HG03520 (cell line): ENCODE measurements at regions not wholly inside any gene's neighbourhood (a gene's known extent, or its start where the extent isn't known, plus 50 kb on each side); places are given as distances from the start of the nearest gene placed in this dataset.
"Not testable (repeated sequence)": the region's sequence is repeated elsewhere in the genome, so short reads cannot be mapped to it uniquely, and the experiment has no call there.

Experiments used
- ATAC-seq: cut with Tn5 transposase; IDR thresholded peaks from one replicate; pipeline ENCODE4 v1.9.1; 2021; ENCODE audit warnings: mild to moderate bottlenecking, moderate library complexity; ENCODE audit not compliant: unreplicated experiment

DNA sequence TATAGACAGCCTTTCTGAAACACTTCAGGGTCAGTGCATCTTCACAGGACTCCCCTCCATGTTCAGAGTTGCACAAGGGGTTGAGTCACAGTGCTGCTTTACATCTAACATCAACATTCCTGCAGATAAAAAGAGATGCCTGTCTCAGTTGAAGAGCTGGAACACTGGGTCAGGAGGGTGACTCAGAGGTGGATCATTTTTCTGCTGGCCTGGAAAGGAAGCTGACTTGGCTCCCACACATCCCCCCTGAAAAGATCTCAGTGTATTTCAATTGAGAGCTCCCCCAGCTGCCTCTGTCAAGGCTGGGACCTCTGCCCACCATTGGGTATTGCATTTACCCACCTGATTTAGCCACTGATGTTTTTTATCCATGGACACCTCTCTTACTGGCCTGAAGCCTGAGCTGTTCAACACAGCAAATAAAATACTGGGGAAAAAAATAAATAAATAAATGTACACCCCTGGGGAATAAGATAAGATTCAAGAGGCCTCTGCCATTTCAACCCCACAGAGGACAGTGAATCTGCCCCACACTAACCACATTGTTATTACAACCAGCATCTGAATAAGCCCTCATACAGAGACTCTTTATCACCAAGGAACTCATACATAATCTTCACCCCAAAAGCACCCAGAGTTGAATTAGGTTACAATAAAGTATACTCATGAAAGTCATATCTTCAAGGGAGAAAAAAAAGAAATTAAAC, 716.4 kb downstream of the SEMA5A start:
- no peak for ATAC-seq

DNA sequence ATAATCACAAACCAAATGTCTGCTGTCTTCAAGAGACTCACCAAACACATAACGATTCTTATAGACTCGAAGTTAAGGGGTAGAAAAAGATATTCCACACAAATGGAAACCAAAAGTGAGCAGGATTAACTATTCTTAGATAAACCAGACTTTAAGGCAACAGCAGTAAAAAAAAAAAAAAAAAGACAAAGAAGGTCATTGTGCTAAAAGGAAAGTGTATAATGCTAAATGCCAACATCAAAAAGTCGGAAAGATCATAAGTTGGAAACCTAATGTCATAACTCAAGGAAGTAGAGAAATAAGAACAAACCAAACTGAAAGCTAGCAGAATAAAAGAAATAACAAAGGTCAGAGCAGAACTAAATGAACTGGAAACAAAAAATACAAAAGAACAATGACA, 714.6 kb downstream of the SEMA5A start:
- ATAC-seq = no peak

- no peak for ATAC-seq
Measured at GRCh38 chr5:8831854-8832253, 714.0 kb downstream of the SEMA5A start.

DNA sequence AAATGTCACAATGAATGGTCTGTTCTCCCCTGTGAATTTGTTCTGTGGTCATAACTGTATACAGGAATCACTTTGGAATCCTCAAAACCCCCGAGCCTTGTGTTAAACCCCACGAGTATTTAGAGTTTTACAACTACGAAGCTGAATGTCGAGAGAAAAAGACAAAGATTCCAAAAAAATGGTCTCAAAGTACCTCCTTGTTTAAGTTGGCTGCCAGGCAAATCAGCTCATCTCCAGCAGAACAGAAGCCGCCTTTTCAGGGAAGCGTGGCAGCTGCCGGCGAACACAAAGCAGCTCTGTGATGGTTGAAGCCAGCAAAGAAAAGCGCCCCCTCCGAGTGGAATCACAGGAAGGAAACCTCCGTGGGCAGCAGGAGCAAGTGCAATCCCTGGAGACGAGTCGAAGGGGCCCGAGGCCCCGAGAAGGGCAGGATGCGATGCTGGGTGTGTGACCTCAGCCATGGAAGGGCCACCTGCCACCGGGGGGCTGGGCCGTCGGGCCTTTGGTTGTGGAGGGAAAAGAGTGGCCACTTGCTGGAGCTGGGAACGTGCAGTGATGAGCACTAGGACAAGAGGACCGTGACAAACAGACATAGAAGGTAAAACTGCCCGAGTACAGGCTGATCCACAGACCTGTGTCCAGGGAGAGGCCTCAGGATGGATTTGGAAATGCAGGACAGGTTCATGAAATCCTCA, 706.4 kb downstream of the SEMA5A start:
- ATAC-seq = no peak

- ATAC-seq = no peak
Measured at GRCh38 chr5:8840237-8840636, 705.6 kb downstream of the SEMA5A start.

- not testable (repeated sequence) for ATAC-seq
Measured at GRCh38 chr5:8840746-8841145, 705.1 kb downstream of the SEMA5A start.

DNA sequence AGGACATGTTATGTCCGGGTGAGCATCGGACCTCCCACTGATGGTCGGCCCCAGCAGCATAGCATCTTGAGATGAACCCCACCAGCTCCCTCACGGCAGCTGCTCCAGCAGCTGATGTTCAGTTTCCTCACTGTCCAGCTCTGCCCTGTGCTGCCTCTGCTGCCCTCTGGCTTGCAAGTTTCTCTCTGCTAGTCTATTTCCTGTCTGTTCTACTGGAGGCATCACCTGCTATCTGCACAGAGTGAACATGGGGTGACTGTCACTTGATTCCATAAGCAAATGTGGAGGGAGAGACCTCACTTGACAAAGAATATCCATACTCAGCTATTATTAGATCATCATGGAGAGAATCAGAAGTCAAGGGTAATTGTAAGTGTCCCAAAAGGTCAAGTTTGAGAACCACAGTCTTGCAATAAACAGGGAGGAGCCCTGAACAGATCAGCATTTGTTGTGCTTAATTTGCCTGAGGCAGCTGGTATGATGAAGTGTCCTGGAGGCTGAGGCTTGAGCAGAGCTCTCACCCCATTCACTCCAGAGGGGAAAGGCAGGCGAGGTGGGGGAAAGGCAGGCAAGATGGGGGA, 702.8 kb downstream of the SEMA5A start:
- ATAC-seq = no peak

DNA sequence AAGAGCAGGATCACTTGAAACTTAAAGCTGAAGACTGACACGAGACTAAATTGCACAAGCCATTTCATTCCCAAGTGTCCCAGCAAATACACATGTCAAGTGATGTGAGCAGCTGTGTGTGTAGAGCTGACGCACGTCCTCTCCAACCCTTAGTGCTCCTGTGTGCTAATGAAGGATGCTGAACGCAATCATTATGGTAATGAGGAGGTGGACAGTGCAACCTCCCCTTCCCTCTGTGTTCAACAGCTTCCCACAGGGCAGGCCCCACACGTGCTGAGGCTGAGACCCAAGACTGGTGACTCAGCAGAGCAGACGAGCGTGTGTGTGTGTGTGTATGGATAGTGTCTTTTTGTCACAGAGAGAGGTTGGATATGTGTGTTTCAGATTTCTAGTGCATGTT, 702.1 kb downstream of the SEMA5A start:
- no peak for ATAC-seq

GRCh38 chr5:8844206-8844605, 701.7 kb downstream of the SEMA5A start:
- no peak for ATAC-seq

DNA sequence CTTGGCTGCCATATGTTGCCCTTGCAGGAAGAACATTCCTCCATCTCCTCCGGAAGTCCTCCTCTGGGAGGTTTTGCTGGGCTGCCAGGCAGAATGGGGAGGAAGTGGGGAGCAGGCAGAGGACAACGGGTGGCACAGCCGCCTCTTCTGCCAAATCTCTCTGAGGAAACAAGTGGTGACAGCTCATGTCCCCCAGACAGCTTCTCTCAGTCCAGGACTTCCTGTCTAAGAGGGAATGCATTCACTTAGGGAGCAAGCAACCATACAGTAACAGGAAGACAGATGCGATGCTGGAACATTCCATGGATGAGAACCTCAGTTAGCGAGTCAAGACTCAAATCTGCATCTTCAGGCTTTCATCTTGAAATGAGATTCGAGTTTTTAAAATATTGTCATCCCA, 701.0 kb downstream of the SEMA5A start:
- ATAC-seq = no peak

- ATAC-seq = no peak
Measured at GRCh38 chr5:8845296-8845695, 700.6 kb downstream of the SEMA5A start.

DNA sequence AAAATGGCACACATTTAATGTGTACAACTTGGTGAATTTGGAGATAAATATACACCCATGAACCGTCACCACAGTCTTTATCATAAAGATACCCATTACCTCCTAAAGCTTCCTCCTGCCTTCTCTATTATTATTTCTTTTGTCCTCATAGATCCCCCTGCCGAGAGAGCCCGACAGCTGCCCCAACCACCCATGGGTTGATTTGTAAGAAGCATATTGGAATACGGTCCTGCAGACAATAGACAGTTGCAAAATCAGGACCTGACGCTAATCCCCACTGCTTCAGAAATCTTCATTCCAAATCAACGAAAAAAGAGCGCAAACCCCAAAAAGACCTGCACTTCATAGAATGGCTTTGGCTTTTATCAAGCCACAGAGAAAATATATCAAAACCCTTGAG, 697.5 kb downstream of the SEMA5A start:
- ATAC-seq = no peak

- no peak for ATAC-seq
Measured at GRCh38 chr5:8848997-8849594, 696.8 kb downstream of the SEMA5A start.

DNA sequence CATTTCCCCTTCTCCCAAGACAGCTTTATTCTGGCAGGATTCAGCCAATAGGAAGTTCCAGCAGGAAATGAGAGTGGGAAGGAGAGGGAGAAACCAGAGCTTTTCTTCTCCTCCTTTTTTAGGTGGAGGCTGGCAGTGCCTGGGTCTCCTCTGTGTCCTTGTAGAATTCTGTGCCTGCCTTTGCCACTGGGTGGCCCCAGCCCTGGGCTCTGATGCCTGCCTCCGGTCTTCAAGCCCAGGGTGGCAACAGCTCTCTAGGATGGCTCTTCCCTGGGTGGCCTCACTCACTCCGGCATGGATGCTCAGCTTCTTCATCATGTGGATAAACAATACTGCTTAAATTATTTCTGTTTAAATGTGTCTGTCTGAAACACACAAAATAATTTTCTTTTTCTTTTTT, 694.8 kb downstream of the SEMA5A start:
- ATAC-seq = no peak

- ATAC-seq = no peak
Measured at GRCh38 chr5:8857051-8857450, 688.8 kb downstream of the SEMA5A start.

DNA sequence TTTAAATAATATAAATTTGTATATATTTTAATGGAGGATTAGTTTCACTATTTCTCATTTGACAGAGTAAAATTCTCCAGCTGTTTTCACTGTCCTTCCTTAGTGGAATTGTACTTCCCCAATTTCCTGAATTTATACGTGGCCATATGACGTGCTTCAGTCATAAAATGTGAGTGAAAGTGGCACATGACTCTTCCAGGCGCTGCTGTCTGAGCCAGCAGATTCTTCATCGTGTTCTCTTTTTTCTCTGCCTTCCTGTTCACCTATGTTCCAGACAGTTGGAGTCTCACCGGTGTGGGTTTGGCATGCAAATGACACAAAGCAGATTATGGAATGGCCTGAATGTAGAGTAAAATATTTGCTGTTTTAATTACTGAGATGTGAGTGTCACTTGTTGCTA, 684.1 kb downstream of the SEMA5A start:
- ATAC-seq = no peak

GRCh38 chr5:8864053-8864452, 681.8 kb downstream of the SEMA5A start:
- no peak for ATAC-seq

GRCh38 chr5:8865266-8865665, 680.6 kb downstream of the SEMA5A start:
- no peak for ATAC-seq

DNA sequence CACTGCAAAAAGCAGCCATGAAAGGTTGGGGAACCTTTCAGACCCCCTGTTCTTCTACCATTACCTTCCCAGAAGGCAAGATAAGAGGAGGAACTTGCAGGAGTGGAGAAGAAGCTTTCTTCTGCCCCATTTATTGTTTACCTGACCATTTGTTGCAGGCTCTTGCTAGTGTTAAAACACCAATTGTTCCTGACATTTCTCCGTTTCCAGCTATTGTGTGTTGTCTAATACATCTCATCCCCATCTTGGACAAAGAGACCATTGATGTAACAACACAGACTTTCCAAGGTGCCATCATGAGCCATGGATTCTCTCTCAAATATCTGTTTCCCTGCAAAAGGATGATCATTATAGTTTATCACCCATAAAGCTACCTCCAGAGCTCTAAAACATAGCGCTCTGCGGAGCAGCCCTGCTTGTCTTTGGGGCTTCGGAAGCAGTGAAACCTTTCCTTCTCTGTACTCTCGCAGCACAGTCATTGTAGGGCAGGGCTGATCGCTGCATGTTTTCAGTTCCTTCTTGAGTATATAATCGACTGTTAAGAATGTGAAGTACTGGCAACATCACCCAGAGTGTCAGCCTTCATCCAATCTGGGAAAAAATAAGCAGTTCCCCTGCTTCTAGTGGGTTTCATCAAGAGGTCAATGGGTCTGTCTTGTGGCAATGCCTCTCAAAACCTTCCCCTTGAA, 680.0 kb downstream of the SEMA5A start:
- no peak for ATAC-seq

DNA sequence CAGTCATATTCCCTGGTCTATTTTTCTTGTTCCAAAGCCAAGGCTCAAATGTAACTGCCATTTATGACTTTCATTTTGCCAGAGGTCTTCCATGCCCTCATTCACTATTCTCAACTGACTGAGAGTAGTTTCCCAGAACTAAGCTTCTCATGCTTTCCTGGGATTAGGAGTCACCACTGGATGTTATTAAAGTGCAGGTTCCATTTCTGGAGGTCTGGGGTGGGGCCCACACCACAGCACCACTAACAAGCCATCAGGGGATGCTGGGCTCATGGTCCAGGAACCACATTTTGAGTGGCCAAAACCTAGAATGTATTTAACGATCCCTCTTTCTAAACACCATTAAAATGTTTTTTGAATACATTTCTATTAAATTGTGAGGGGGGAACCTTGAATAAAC, 677.6 kb downstream of the SEMA5A start:
- ATAC-seq = no peak

DNA sequence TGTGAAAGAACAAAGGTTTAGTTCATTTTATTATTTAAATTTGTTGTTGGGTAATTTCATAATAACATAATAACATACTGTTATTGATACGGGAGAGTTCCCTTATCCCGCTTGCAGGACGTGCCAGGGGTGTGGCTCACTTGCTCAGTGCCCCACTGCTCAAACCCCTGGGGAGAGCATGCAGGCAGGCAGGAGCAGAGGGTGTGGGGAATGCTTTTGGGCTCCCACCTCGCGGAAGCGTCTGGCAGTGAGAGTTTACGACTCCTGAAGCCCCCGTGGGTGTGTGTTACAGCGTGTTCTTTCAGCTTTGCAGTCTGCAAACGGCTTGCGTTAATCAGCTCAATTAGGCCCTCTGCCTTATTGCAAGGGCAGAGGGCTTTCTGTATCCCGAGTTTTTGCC, 675.9 kb downstream of the SEMA5A start:
- no peak for ATAC-seq
